GM12875 (cell line): ENCODE measurements at regions not wholly inside any gene's neighbourhood (a gene's known extent, or its start where the extent isn't known, plus 50 kb on each side); places are given as distances from the start of the nearest gene placed in this dataset.
A peak's percentile ranks its signal among the peaks of the same experiment; 100 is the strongest.

Experiments
- H3K4me3 ChIP-seq: one replicate; pipeline ENCODE4 v1.5.1; 2011; ENCODE audit warnings: low read depth, low read length, control low read depth
- TF ChIP-seq, protein P1 (sequence below): IDR thresholded peaks from 2 replicates; pipeline ENCODE4 v1.5.1; 2011; ENCODE audit warnings: low read depth, mild to moderate bottlenecking, control low read depth, inconsistent platforms, low read length, moderate library complexity, borderline replicate concordance; ENCODE audit not compliant: insufficient read depth

DNA sequence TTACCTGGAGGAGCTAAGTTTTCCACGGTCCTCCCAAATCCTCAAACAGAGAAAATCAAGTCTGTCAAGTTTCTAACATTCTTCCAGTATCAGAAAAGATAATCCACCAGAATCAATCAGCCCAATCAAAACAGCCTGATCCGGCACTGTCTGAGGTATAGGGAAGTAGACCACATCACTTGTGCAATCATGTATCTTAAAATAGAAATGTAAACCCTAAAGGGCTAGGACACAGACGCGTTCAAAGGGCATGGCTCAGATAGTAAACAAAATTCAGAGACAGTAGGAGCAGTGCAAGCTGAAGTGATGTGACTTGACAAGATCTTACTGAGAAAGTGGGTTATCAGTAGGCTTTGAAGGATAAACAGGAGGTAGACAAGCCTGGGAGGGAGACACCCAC, 252.4 kb upstream of the DAPK1 start:
- TF ChIP-seq, protein P1, sequence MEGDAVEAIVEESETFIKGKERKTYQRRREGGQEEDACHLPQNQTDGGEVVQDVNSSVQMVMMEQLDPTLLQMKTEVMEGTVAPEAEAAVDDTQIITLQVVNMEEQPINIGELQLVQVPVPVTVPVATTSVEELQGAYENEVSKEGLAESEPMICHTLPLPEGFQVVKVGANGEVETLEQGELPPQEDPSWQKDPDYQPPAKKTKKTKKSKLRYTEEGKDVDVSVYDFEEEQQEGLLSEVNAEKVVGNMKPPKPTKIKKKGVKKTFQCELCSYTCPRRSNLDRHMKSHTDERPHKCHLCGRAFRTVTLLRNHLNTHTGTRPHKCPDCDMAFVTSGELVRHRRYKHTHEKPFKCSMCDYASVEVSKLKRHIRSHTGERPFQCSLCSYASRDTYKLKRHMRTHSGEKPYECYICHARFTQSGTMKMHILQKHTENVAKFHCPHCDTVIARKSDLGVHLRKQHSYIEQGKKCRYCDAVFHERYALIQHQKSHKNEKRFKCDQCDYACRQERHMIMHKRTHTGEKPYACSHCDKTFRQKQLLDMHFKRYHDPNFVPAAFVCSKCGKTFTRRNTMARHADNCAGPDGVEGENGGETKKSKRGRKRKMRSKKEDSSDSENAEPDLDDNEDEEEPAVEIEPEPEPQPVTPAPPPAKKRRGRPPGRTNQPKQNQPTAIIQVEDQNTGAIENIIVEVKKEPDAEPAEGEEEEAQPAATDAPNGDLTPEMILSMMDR, result no peak
- H3K4me3 ChIP-seq, result no peak overlapping the region

DNA sequence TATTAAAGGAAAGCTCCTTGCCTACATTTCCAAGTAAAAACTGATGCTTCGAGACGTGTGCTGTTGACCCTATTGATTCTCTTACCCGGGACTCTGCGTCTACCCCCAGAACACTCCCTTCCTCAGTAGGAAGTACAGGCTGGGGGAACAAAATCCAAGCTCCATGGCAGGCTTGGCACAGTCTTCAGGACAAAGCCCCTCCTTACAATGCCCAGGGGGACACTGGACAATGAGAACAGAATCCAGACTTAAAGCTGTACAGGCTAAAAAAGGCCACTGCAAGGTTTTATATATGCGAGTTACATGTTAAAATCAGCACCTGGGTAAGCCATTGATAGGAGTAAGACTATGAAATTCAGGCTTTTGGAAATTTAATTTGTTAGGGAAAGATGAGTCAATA, 250.6 kb upstream of the DAPK1 start:
- TF ChIP-seq, protein P1, result no peak
- no peak overlapping the region for H3K4me3 ChIP-seq

DNA sequence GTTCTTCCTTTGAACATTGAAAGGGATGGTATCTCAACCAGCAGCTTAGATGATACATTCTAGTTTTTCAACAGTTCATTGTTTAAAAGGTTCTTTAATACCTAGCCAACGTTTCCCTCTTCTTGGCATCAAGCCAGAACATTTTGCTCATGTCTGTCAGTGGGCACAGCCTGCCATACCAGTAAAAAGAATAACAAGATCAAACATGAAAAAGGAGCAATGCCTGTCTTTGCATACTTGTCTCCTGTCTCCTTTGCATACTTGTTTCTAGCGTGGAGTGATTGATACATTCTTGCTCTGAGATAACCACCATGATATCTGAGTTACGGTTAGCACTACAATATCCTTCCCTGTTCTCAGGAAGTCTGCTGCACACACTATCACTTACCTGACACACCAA, 248.6 kb upstream of the DAPK1 start:
- no peak overlapping the region for H3K4me3 ChIP-seq
- TF ChIP-seq, protein P1, result no peak

DNA sequence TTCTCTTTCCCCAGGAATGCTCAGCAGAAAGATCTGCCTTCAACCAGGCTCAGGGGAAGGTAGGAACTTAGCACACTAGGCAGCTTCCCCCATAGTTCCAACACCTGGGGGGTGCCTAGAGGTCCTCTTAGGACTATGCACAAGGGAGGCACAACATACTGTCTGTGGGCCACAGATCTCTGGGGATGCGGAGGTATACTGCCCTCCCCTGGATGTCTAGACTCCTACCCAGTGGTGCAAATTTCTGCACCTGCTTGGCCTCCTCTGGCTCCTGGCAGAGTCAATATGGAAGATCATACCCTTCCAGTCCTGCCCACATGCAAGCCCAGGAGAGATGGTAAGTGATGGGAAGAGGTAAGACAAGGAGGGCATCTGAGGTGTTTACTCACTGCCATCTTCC, 247.5 kb upstream of the DAPK1 start:
- TF ChIP-seq, protein P1, result peak; percentile 9; the same call in 1 of the 2 replicates
- H3K4me3 ChIP-seq, result no peak overlapping the region

DNA sequence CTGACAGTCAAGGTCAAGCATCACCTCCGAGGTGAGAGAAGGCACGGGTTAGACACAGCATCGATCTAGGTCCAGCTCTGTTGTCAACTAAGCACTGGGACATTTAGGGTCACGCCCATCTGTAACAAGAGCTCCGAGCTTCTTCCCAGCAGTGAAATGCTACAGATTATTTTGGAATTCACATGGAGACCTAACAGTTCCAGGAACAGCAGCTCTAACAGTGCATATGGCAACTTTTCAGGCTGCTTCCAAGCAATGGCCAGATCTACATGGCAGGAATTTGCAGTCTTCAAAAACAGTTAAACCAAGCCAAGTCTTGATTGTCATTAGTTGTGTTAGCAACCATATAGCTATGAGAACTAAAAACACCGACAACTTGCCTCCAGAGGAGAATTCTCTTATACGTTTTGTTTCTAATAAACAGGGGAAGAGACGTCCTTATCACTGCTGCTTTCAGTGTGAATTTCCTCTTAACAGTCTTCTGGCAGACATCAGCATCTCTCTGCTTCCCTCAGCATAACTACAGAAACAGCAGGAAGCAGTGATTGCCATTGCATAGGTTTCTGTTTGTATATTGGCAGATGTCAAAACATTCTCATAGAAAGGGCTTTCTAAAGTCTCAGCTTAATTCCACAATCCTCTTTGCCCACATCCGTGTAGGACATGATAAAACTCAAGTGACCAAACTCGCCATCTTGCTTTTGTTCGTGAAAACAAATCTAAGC, 242.1 kb upstream of the DAPK1 start:
- TF ChIP-seq, protein P1, result no peak
- no peak overlapping the region for H3K4me3 ChIP-seq

DNA sequence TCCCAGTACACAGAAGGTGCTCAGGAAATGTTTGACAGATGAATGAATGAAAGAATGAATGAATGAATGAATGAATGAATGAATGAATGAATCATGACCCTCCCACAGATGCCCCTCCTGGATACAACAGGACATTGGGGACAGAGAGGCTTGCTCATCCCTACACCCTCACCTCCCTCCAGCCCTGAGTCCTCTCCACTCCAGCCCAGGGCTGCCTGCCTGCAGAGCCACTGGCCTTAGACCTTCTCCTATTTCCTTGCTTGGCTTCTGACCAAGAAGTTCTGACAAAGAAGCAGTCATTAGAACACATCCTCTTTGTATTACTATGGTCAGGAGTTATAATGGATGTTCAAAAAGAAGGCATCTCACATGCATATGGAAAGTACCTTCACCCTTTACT, 240.7 kb upstream of the DAPK1 start:
- TF ChIP-seq, protein P1, result no peak
- H3K4me3 ChIP-seq, result no peak overlapping the region

DNA sequence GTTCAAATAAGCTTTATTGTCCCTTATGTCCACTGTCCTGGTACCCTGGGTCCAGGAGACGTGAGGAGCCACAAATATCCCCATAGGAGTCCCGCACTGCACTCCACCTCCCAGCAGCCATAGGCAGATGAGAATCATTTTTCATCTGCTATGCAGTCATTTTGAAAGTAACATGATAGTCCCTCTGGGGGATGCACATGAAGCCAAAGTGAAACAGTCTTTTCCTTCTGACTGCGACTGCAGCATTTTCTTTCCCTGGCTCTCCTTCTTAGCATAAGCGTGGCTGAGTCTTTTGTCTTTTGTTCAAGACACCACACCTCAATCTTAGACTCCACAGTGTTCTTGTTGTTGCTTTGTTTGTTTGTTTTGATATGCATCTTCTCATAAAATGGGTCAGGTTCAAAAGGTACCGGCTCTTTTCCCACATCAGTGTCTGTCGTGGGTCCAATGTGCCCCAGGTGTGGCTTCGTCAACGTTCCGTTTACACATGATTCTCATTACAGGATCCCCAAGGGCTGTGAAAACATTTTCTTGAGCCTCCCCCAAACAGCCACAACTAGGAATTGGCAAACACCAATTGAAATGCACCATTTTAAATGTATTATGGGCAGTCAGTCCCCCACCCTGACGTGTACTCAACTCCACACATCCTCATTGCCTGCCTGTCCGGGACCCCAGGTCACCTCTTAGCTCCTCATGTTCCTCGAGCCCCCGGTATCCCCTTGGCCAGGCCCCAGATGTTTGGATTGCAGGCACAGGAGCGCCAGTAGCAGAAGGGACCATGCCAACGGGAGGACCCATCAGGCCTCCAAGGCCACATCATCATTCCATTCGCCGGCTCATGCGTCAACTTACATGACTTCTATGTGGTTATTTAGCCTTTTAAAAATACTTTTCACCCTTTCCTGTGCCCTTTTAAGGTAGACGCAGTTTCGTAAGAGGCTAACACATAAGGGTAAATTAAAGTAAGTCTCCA, 237.8 kb upstream of the DAPK1 start:
- H3K4me3 ChIP-seq, result no peak overlapping the region
- TF ChIP-seq, protein P1, result no peak
